ENCODE measurements at regions not wholly inside any gene's neighbourhood (a gene's known extent, or its start where the extent isn't known, plus 50 kb on each side); places are given as distances from the start of the nearest gene placed in this dataset.

DNA sequence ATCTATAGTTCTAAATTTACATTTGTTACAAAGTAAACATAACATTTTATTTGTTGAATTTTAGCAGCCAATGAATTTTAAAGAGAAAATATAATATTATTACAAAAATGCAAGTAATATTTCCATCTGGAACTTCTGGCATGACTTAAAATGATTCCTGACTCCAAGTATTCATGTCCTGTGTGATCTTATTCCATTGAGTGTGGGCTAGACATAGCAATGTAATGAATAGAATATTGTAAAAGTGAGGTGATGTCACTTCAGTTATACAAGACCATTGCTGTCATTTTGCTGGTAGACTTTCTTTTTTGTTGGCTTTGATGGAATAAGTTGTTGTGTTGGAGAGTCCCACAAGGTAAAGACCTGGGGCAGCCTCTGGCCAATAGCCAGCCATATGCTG lies 912.2 kb upstream of the PIK3C3 start:
- TF ChIP-seq, protein P1, sequence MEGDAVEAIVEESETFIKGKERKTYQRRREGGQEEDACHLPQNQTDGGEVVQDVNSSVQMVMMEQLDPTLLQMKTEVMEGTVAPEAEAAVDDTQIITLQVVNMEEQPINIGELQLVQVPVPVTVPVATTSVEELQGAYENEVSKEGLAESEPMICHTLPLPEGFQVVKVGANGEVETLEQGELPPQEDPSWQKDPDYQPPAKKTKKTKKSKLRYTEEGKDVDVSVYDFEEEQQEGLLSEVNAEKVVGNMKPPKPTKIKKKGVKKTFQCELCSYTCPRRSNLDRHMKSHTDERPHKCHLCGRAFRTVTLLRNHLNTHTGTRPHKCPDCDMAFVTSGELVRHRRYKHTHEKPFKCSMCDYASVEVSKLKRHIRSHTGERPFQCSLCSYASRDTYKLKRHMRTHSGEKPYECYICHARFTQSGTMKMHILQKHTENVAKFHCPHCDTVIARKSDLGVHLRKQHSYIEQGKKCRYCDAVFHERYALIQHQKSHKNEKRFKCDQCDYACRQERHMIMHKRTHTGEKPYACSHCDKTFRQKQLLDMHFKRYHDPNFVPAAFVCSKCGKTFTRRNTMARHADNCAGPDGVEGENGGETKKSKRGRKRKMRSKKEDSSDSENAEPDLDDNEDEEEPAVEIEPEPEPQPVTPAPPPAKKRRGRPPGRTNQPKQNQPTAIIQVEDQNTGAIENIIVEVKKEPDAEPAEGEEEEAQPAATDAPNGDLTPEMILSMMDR (IDR thresholded peaks at IDR 0.05 in 8 of 11, conservative IDR thresholded peaks at IDR 0.05 in 3 of 11), result no peak
- TF ChIP-seq POLR2AphosphoS5 (IDR thresholded peaks at IDR 0.05) (no peak), POLR2A (IDR thresholded peaks at IDR 0.05) (no peak)
